Ascending aorta (tissue), 2 donors: ENCODE measurements at regions not wholly inside any gene's neighbourhood (a gene's known extent, or its start where the extent isn't known, plus 50 kb on each side); places are given as distances from the start of the nearest gene placed in this dataset.

Experiments
- DNase-seq, 2 donors: peaks; one replicate each; pipeline ENCODE4 v3.0.0-alpha.2; 2019; ENCODE audit warnings: low spot score in 2 of 2
- H3K27ac ChIP-seq, 2 donors: fragments of 200-600 bp; sonication (generic); one replicate each; pipeline ENCODE4 v1.5.1; 2016 to 2017; ENCODE audit warnings: mild to moderate bottlenecking in 1 of 2
- H3K27me3 ChIP-seq: fragments of 200-600 bp; sonication (generic); one replicate; pipeline ENCODE4 v1.5.1; 2017
- H3K36me3 ChIP-seq, 2 donors: fragments of 200-600 bp; sonication (generic); one replicate each; pipeline ENCODE4 v1.5.1; 2016
- H3K4me1 ChIP-seq, 2 donors: fragments of 200-600 bp; sonication (generic); one replicate each; pipeline ENCODE4 v1.5.1; 2016 to 2017; ENCODE audit warnings: mild to moderate bottlenecking in 1 of 2
- H3K4me3 ChIP-seq, 2 donors: fragments of 200-600 bp; sonication (generic); one replicate each; pipeline ENCODE4 v1.5.1; 2016 to 2017; ENCODE audit warnings: mild to moderate bottlenecking in 1 of 2
- H3K9me3 ChIP-seq, 2 donors: fragments of 200-600 bp; sonication (generic); one replicate each; pipeline ENCODE4 v1.5.1; 2016
- intact Hi-C: fragments of 100-400 bp; cut with DNase I; formaldehyde crosslinking; loops from one replicate; pipeline ENCODE4 v1.15.1; 2023
- TF ChIP-seq, protein P1 (sequence below), 3 experiments: fragments of 200-600 bp in 2 of 3; fragments of 450-650 bp in 1 of 3; sonication (generic) in 2 of 3; IDR thresholded peaks; one replicate each; pipeline ENCODE4 v1.5.1; 2016 to 2019; ENCODE audit warnings: antibody characterized with exemption in 3 of 3, mild to moderate bottlenecking in 1 of 3, moderate library complexity in 1 of 3

GRCh38 chr12:75611041-75611440 lies 99.6 kb upstream of the KRR1 start:
- Histone ChIP-seq H3K4me3 (no peak overlapping the region), H3K36me3 (no peaks in the 10 kb centered on the region), H3K4me1 (no peaks in the 10 kb centered on the region), H3K9me3 (no peaks in the 10 kb centered on the region), H3K27me3 (no peaks in the 10 kb centered on the region), H3K27ac (no peak overlapping the region)
- DNase-seq: no peak
- TF ChIP-seq, protein P1, sequence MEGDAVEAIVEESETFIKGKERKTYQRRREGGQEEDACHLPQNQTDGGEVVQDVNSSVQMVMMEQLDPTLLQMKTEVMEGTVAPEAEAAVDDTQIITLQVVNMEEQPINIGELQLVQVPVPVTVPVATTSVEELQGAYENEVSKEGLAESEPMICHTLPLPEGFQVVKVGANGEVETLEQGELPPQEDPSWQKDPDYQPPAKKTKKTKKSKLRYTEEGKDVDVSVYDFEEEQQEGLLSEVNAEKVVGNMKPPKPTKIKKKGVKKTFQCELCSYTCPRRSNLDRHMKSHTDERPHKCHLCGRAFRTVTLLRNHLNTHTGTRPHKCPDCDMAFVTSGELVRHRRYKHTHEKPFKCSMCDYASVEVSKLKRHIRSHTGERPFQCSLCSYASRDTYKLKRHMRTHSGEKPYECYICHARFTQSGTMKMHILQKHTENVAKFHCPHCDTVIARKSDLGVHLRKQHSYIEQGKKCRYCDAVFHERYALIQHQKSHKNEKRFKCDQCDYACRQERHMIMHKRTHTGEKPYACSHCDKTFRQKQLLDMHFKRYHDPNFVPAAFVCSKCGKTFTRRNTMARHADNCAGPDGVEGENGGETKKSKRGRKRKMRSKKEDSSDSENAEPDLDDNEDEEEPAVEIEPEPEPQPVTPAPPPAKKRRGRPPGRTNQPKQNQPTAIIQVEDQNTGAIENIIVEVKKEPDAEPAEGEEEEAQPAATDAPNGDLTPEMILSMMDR (IDR thresholded peaks at IDR 0.05): no peak
- intact Hi-C loops: no loop called here

DNA sequence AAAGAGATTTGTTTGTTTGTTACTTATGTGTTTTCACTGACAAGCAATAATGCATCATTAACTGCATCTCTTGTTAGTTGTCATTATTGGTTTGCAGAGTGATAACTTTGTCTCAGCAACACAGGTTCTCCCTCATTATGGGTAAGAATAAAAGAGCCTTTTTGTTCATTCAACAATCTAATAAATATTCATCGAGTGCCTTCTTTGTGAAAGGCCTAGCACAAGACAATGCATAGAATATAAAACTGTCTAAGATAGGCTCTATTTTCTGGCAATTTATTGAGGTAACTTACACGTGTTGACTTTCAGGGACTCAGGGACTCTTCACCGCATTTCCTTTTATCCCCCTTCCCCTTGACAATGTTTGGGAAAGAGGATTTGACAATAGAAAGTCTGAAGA lies 95.5 kb upstream of the KRR1 start:
- DNase-seq: no peak
- TF ChIP-seq, protein P1 (IDR thresholded peaks at IDR 0.05): no peak
- no peaks in the 10 kb centered on the region for H3K9me3 ChIP-seq
- H3K27me3 ChIP-seq: no peaks in the 10 kb centered on the region
- H3K36me3 ChIP-seq: no peaks in the 10 kb centered on the region
- no peak overlapping the region for H3K4me3 ChIP-seq
- no peaks in the 10 kb centered on the region for H3K4me1 ChIP-seq
- H3K27ac ChIP-seq: no peak overlapping the region
- intact Hi-C loops: no loop called here

DNA sequence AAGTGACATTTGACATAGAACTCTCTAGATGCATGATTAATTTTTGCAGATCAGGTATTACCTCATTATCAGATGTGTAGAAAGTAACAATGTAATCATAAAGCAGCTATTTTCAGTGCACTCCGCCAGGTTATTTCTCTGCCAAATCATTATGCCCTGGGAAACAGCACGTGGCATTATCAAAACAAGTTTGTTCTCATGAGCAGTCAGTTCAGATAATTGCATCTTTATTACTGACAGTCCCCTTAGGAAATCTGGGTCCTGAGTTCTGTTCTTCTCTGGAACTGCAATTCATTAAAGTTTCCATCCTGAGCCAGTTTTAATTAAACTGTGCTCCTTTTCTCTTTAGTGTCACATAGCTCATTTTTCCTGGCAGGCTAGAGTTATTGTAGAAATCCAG lies 94.7 kb upstream of the KRR1 start:
- no peaks in the 10 kb centered on the region for H3K4me1 ChIP-seq
- intact Hi-C loops: no loop called here
- H3K4me3 ChIP-seq: no peak overlapping the region
- H3K27me3 ChIP-seq: no peaks in the 10 kb centered on the region
- no peaks in the 10 kb centered on the region for H3K9me3 ChIP-seq
- no peaks in the 10 kb centered on the region for H3K36me3 ChIP-seq
- no peak for DNase-seq
- H3K27ac ChIP-seq: no peak overlapping the region
- TF ChIP-seq, protein P1 (IDR thresholded peaks at IDR 0.05): no peak

DNA sequence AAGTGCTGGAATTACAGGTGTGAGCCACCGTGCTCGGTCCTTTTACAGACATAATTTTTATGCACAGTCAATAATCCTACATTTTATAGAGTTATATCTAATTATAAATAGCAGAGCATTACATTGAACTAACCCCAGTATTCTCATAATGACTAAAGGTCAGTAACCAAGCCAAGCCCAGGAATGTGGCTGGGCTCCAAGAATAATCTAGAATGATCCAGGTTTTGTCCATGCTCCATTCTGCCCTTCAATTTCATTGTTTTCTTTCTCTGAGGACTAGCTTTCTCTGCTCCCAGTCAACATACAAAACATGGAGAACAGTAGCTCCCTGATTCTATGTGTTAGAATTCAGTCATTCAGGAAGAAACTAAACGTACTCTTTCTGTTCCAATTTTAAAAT lies 92.1 kb upstream of the KRR1 start:
- no peaks in the 10 kb centered on the region for H3K27me3 ChIP-seq
- H3K27ac ChIP-seq: no peak overlapping the region
- no peaks in the 10 kb centered on the region for H3K36me3 ChIP-seq
- intact Hi-C loops: no loop called here
- H3K9me3 ChIP-seq: no peaks in the 10 kb centered on the region
- DNase-seq: no peak
- H3K4me3 ChIP-seq: no peak overlapping the region
- TF ChIP-seq, protein P1 (IDR thresholded peaks at IDR 0.05): no peak
- no peaks in the 10 kb centered on the region for H3K4me1 ChIP-seq

DNA sequence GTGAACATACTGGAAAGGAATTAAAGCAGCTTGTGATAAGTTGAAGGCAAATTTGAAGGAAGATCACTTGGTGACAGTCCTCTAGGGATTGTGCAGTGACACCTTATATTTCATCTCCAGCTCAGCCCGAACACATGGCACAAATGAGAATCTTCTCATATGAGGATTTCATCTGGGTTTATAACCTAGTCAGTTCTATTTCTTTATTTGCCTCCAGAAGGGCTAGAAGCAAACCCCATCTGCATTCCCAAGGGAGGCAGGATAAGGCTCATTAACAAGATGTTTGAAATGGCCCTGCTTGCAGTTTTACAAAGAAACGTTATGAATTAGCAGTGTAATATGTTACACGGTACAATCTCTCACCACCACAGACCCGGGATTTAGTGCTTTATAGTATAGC lies 90.7 kb upstream of the KRR1 start:
- TF ChIP-seq, protein P1 (IDR thresholded peaks at IDR 0.05): no peak
- intact Hi-C loops: no loop called here
- DNase-seq: no peak

DNA sequence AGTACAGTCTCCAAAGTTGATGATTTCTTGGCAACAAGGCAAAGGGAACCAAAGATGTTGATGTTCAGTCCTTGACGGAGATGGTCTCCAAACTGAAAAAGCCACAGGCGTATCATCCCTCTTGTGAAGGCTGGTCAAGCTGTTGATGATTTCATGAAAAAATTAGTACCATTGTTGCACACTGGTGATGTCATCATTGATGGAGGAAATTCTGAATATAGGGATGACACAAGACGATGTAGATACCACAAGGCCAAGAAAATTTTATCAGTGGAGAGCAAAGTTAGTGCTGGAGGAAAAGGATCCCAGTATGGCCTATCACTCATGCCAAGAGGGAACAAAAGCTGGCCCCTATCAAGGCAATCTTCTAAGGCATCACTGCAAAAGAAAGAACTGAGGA lies 88.7 kb upstream of the KRR1 start:
- TF ChIP-seq, protein P1 (IDR thresholded peaks at IDR 0.05): no peak
- Histone ChIP-seq H3K27me3 (no peaks in the 10 kb centered on the region), H3K36me3 (no peaks in the 10 kb centered on the region), H3K27ac (no peak overlapping the region), H3K9me3 (no peaks in the 10 kb centered on the region), H3K4me1 (no peaks in the 10 kb centered on the region), H3K4me3 (no peak overlapping the region)
- intact Hi-C loops: no loop called here
- DNase-seq: no peak

More for the DNA sequence above, 90.7 kb upstream of the KRR1 start:
- Histone ChIP-seq H3K4me3 (no peak overlapping the region), H3K9me3 (no peaks in the 10 kb centered on the region), H3K27me3 (no peaks in the 10 kb centered on the region), H3K27ac (no peak overlapping the region), H3K36me3 (no peaks in the 10 kb centered on the region), H3K4me1 (no peaks in the 10 kb centered on the region)
